GM13977 (cell line): ENCODE measurements at regions not wholly inside any gene's neighbourhood (a gene's known extent, or its start where the extent isn't known, plus 50 kb on each side); places are given as distances from the start of the nearest gene placed in this dataset.
"Not testable (repeated sequence)": the region's sequence is repeated elsewhere in the genome, so short reads cannot be mapped to it uniquely, and the experiment has no call there.

Experiments
- DNase-seq: peaks from one replicate; pipeline ENCODE4 v3.0.0; 2012; ENCODE audit warnings: low spot score
- CTCF ChIP-seq: IDR thresholded peaks from 2 replicates; pipeline ENCODE4 v1.5.1; 2012; ENCODE audit warnings: mild to moderate bottlenecking, control low read depth; ENCODE audit not compliant: insufficient read depth; ENCODE audit errors: extremely low read depth, missing control alignments
- in situ Hi-C: fragments of 300-500 bp; cut with MboI; formaldehyde crosslinking; loops from one replicate; pipeline ENCODE4 v1.12.0; 2022; ENCODE audit warnings: low sequenced_read_pairs, low pct_unique_long_range_greater_than_20kb, mixed read lengths, inconsistent platforms; ENCODE audit not compliant: unreplicated experiment

GRCh38 chr3:137866001-137866400 lies 101.9 kb downstream of the SOX14 start:
- in situ Hi-C loops, result no loop called here
- no peak for TF ChIP-seq CTCF
- DNase-seq, result no peak

- in situ Hi-C loops, result no loop called here
- TF ChIP-seq CTCF, result no peak
- no peak for DNase-seq
Observed at GRCh38 chr3:137866933-137867332, 102.8 kb downstream of the SOX14 start.

DNA sequence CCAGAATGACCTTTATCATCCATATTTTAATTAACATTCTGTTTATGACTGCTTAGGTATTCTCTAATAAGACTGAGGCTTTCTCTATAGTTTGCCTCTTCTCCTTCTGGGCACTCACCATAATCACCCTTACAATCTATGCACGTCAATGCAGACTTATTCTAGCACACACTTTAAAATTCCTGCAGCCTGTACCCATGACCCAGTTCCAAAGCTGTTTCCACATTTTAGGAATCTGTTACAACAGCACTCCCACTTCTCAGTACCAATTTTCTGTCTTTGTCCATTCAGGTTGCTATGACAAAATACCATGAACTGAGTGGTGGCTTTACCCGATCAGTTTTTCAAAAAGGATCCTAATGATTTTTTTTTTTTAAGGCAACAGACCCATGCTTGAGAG lies 103.5 kb downstream of the SOX14 start:
- no peak for DNase-seq
- no peak for TF ChIP-seq CTCF
- in situ Hi-C loops, result no loop called here

DNA sequence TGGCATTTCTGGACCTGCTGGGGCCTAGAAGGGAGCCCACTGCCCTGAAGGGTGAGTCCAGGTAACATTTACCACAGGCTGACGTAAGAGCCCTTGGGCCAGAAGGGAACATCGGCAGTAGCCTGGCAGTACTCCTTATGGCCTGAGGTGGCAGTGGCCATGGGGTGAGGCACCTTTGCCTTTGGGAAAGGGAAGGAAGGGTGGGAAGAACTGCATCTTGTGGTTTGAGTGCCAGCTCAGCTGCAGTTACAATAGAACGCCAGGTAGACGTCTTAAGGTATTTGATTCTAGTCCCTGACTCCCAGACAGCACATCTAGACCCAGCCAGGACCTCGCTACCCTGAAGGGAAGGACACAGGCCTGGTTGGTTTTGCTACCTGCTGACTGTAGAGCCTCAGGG lies 104.9 kb downstream of the SOX14 start:
- no peak for TF ChIP-seq CTCF
- in situ Hi-C loops, result no loop called here
- no peak for DNase-seq

- DNase-seq, in situ Hi-C loops: not testable (repeated sequence)
Observed at GRCh38 chr3:137872589-137872988, 108.5 kb downstream of the SOX14 start.

- in situ Hi-C loops, DNase-seq: not testable (repeated sequence)
Observed at GRCh38 chr3:137896842-137897241, 113.1 kb upstream of the CLDN18 start.

GRCh38 chr3:137906985-137907649 lies 102.8 kb upstream of the CLDN18 start:
- in situ Hi-C loops, result no loop called here
- DNase-seq, result no peak
- no peak for TF ChIP-seq CTCF

- DNase-seq, result no peak
- TF ChIP-seq CTCF, result no peak
- in situ Hi-C loops, result loop anchor here (25.0 kb wide), 1 partner anchor 812 kb away; no protein-coding TSS in a partner anchor
Observed at GRCh38 chr3:137924628-137925027, 85.3 kb upstream of the CLDN18 start.
